Ovary (tissue), 7 donors: ENCODE measurements at regions not wholly inside any gene's neighbourhood (a gene's known extent, or its start where the extent isn't known, plus 50 kb on each side); places are given as distances from the start of the nearest gene placed in this dataset.
"Not testable (repeated sequence)": the region's sequence is repeated elsewhere in the genome, so short reads cannot be mapped to it uniquely, and the experiment has no call there.

Experiments used
- DNase-seq, 5 donors: peaks; one replicate each; pipeline ENCODE4 v3.0.0-alpha.2; 2019 to 2020
- H3K27ac ChIP-seq, 2 donors: fragments of 200-600 bp; one replicate each; pipeline versions ENCODE4 v1.5.1 to v1.8.0; 2019 to 2022
- H3K27me3 ChIP-seq: fragments of 200-600 bp; one replicate; pipeline ENCODE4 v1.8.0; 2022
- H3K36me3 ChIP-seq: fragments of 200-600 bp; sonication (generic); one replicate; pipeline ENCODE4 v1.5.1; 2019
- H3K4me1 ChIP-seq: one replicate; pipeline ENCODE4 v1.8.1; 2013; ENCODE audit warnings: mild to moderate bottlenecking, moderate library complexity; ENCODE audit not compliant: insufficient read depth
- H3K4me3 ChIP-seq: fragments of 200-600 bp; sonication (generic); one replicate; pipeline ENCODE4 v1.5.1; 2017
- H3K9me3 ChIP-seq, 2 donors: fragments of 200-600 bp in 1 of 2; sonication (generic) in 1 of 2; one replicate each; pipeline versions ENCODE4 v1.5.1 to v1.8.1; 2013 to 2019; ENCODE audit warnings: mild to moderate bottlenecking in 1 of 2, moderate library complexity in 1 of 2
- EP300 ChIP-seq: sonication (generic); formaldehyde crosslinking; IDR thresholded peaks from one replicate; pipeline ENCODE4 v1.6.1; 2017; ENCODE audit warnings: antibody characterized with exemption
- POLR2A ChIP-seq: fragments of 450-650 bp; IDR thresholded peaks from one replicate; pipeline ENCODE4 v1.6.1; 2017; ENCODE audit warnings: antibody characterized with exemption, mild to moderate bottlenecking, moderate library complexity
- WGBS, 3 donors: extraction: QIAGEN DNeasy Blood & Tissue Kit in 1 of 3; methylation state at CpG; one replicate each; pipeline versions ENCODE4 v1.1.5 to v1.1.7; 2013 to 2017; 5-methylcytosine and 5-hydroxymethylcytosine counted together
- intact Hi-C, 4 donors: fragments of 100-400 bp; cut with DNase I; formaldehyde crosslinking; loops; one replicate each; pipeline versions ENCODE4 v1.11.0 to v1.15.1; 2022 to 2023
- TF ChIP-seq, protein P1 (sequence below), 3 donors: fragments of 450-650 bp in 2 of 3; fragments of 200-600 bp in 1 of 3; IDR thresholded peaks; one replicate each; pipeline versions ENCODE4 v1.5.1 to v1.8.0; 2016 to 2022; ENCODE audit warnings: antibody characterized with exemption in 3 of 3, mild to moderate bottlenecking in 1 of 3
- donor health status: DM: no; HTN: no; CAD: no; lungs with moderate emphysema.
- donor health status: DM: no; HTN: no; CAD: no.
- donor health status: Bipolar disorder and iron deficiency.
- donor health status: DM: no; HTN: no; CAD: no.
- donor health status: DM: yes; HTN: yes; CAD: no.

DNA sequence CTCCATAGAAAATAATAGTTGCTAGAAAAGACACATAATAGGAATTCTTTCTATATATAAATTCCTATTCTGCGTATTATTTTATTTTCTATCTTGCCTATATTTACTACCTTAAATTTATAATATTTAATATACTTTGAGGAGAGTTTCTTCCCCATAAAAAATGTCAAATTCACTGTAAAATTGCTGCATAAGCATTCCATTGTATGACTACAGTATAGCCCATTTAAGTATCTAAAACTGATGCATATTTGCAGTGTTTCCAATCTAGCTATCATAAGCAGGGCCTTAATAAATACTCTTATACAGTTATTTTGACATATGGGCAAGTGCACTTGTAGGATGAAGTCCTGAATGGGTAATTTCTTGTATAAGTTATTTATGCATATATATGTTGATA, 1088.6 kb upstream of the EPHA6 start:
- DNase-seq, result no peak
- H3K9me3 ChIP-seq, result no peaks in the 10 kb centered on the region
- H3K27me3 ChIP-seq, result no peaks in the 10 kb centered on the region
- no peak overlapping the region for H3K4me3 ChIP-seq
- no peaks in the 10 kb centered on the region for H3K36me3 ChIP-seq
- H3K4me1 ChIP-seq, result no peaks in the 10 kb centered on the region
- TF ChIP-seq EP300, result no peak
- no peak for TF ChIP-seq POLR2A
- TF ChIP-seq, protein P1, sequence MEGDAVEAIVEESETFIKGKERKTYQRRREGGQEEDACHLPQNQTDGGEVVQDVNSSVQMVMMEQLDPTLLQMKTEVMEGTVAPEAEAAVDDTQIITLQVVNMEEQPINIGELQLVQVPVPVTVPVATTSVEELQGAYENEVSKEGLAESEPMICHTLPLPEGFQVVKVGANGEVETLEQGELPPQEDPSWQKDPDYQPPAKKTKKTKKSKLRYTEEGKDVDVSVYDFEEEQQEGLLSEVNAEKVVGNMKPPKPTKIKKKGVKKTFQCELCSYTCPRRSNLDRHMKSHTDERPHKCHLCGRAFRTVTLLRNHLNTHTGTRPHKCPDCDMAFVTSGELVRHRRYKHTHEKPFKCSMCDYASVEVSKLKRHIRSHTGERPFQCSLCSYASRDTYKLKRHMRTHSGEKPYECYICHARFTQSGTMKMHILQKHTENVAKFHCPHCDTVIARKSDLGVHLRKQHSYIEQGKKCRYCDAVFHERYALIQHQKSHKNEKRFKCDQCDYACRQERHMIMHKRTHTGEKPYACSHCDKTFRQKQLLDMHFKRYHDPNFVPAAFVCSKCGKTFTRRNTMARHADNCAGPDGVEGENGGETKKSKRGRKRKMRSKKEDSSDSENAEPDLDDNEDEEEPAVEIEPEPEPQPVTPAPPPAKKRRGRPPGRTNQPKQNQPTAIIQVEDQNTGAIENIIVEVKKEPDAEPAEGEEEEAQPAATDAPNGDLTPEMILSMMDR (IDR thresholded peaks at IDR 0.05), result no peak
- H3K27ac ChIP-seq, result no peak overlapping the region
- intact Hi-C loops, result no loop called here
- 96 to 100% (median 99%) methylated on average over 1 of the region's 1 CpG for WGBS, 3 donors

DNA sequence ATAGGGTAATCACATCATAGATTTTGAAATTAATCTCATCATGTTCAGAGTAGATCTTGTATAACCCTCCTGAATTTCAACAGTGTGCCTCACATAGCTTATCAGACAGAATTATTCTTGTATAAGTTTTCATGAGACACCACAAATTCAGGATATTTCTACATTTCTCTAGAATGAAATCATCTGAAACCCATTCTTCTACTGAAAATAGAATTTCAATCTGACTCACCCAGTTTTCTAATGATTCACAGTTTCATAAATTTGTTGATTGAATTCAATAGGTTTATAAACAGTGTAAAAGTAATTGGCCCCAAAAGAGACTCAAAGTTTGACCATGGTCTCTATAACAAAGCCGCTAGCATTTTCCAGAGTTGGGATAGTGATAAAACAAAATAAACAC, 1082.6 kb upstream of the EPHA6 start:
- H3K27me3 ChIP-seq, result no peaks in the 10 kb centered on the region
- no peak overlapping the region for H3K27ac ChIP-seq
- intact Hi-C loops, result no loop called here
- no peaks in the 10 kb centered on the region for H3K36me3 ChIP-seq
- 94 to 100% (median 99%) methylated on average over 1 of the region's 1 CpG for WGBS, 3 donors
- no peak overlapping the region for H3K4me3 ChIP-seq
- H3K9me3 ChIP-seq, result no peaks in the 10 kb centered on the region
- DNase-seq, result no peak
- no peak for TF ChIP-seq EP300
- H3K4me1 ChIP-seq, result no peaks in the 10 kb centered on the region

DNA sequence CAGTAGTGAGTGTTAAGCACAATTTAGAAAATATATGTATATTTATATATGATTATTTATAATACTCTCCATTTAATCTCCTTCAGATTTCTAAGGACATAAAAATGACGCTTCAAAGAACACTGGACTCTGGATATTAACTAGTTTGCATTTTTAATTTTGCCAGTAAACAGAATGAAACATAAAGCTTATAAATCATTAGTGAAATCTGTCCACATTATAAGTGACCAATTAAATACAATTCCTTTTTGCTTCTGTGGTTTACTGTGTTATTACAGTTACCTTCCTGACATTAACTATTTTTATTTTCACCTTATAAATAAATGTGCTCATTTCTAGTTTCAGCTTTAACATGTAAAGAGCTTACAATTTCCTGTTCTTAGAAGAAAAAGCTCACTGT, 1081.1 kb upstream of the EPHA6 start:
- no peak overlapping the region for H3K27ac ChIP-seq
- TF ChIP-seq, protein P1 (IDR thresholded peaks at IDR 0.05), result no peak
- TF ChIP-seq EP300 (no peak), POLR2A (no peak)
- H3K9me3 ChIP-seq, result no peaks in the 10 kb centered on the region
- H3K4me1 ChIP-seq, result no peaks in the 10 kb centered on the region
- H3K27me3 ChIP-seq, result no peaks in the 10 kb centered on the region
- H3K36me3 ChIP-seq, result no peaks in the 10 kb centered on the region
- intact Hi-C loops, result no loop called here
- no peak overlapping the region for H3K4me3 ChIP-seq
- no peak for DNase-seq
- 85 to 88% (median 85%) methylated on average over 1 of the region's 1 CpG for WGBS, 3 donors

DNA sequence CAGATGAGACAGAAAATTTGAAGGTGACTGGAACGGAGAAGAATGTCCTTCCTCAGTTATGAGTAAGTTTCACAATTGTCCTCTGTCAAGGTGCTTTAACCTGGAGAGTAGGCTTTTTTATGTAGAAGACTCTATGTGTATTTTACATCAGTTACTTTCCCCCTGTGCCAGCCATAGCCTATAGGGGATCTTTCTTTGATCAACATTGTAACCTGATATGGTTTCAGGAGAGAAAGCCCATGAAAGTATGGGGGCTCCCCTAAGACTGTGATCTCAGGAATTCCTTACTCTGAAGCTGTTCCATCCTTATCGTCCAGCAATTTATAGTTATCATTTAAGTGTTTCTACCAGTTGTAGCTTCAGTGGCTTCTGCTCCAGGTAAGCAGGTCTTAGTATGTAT, 1076.3 kb upstream of the EPHA6 start:
- WGBS, 3 donors, result 86 to 90% (median 88%) methylated on average over 2 of the region's 2 CpGs
- no peak for TF ChIP-seq POLR2A
- TF ChIP-seq, protein P1 (IDR thresholded peaks at IDR 0.05), result no peak
- no peak for TF ChIP-seq EP300
- intact Hi-C loops, result no loop called here
- H3K4me3 ChIP-seq, result no peak overlapping the region
- no peaks in the 10 kb centered on the region for H3K9me3 ChIP-seq
- no peaks in the 10 kb centered on the region for H3K4me1 ChIP-seq
- H3K27me3 ChIP-seq, result peaks cover 2% of the 10 kb centered on the region
- no peak for DNase-seq
- no peaks in the 10 kb centered on the region for H3K36me3 ChIP-seq
- H3K27ac ChIP-seq, result no peak overlapping the region

DNA sequence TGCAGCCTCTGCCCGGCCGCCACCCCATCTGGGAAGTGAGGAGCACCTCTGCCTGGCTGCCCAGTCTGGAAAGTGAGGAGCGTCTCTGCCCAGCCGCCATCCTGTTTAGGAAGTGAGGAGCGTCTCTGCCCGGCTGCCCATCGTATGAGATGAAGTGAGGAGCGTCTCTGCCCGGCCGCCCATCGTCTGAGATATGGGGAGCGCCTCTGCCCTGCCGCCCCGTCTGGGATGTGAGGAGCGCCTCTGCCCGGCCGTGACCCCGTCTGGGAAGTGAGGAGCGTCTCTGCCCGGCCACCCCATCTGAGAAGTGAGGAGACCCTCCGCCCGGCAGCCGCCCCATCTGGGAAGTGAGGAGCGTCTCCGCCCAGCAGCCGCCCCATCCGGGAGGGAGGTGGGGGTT, 1069.5 kb upstream of the EPHA6 start:
- H3K27me3 ChIP-seq, H3K4me3 ChIP-seq, H3K36me3 ChIP-seq, H3K9me3 ChIP-seq, H3K4me1 ChIP-seq, H3K27ac ChIP-seq, intact Hi-C loops: not testable (repeated sequence)
- 87 to 95% (median 94%) methylated on average over 14 to 27 of the region's 27 CpGs for WGBS, 3 donors
- DNase-seq, result peak in 1 of 5 donors; percentile 6

DNA sequence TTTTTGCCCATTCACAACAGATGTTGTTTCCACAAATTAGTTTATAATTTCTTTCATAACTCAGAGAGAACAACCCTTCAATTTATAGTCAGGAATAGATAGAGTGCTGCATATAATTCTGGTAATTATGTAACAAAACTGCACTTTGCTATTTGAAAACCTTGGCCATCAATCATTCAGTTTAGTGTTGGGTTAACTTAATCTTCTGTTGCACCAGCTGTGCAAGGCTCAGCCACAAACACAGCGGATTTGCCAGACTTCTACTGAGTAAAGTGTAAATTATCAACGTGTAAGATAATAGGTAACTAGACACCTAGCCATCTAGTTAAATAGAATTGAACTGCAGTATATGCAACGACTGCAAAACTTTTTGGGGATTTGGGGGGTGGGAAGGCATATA, 1064.3 kb upstream of the EPHA6 start:
- intact Hi-C loops, result no loop called here
- no peak overlapping the region for H3K4me3 ChIP-seq
- no peak for DNase-seq
- H3K4me1 ChIP-seq, result no peaks in the 10 kb centered on the region
- no peaks in the 10 kb centered on the region for H3K36me3 ChIP-seq
- H3K27me3 ChIP-seq, result no peaks in the 10 kb centered on the region
- no peaks in the 10 kb centered on the region for H3K9me3 ChIP-seq
- no peak for TF ChIP-seq EP300
- TF ChIP-seq POLR2A, result no peak
- TF ChIP-seq, protein P1 (IDR thresholded peaks at IDR 0.05), result no peak
- WGBS, 3 donors, result 3 to 11% (median 5%) methylated on average over 3 of the region's 3 CpGs
- H3K27ac ChIP-seq, result no peak overlapping the region
